ENCODE measurements at regions not wholly inside any gene's neighbourhood (a gene's known extent, or its start where the extent isn't known, plus 50 kb on each side); places are given as distances from the start of the nearest gene placed in this dataset.

DNA sequence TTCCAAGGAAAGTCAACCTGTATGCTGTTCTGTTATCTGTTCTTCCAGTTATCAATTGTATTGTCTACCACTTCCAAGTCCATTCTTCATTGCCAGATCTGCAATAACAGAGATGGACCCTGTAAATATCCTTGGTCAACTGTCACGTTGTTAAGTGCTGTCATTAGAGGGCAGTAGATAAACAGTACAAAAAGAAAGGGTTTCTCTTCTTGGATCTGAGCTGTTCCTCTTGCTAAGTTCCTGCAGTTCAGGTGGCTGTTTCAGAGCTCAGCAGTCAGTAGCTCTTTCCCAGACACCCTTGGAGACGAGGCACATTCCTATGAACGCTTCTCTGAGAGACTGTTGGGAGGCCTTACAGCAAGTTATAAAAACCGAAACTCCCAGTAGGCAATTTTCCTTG, 957.1 kb upstream of the CHAC2 start:
- Histone ChIP-seq H3K9ac (ENCODE audit: low read length) (no peak overlapping the region), H3K27me3 (ENCODE audit: control insufficient read depth, insufficient read depth, low read length) (no peaks in the 10 kb centered on the region), H3K27ac (ENCODE audit: low read length) (no peak overlapping the region), H3K4me1 (ENCODE audit: control insufficient read depth, low read depth, low read length) (no peaks in the 10 kb centered on the region), H3K4me3 (ENCODE audit: low read length) (no peak overlapping the region), H3K9me3 (ENCODE audit: control insufficient read depth, low read depth, low read length) (no peaks in the 10 kb centered on the region), H3K36me3 (ENCODE audit: control insufficient read depth, low read depth, low read length) (no peaks in the 10 kb centered on the region)

DNA sequence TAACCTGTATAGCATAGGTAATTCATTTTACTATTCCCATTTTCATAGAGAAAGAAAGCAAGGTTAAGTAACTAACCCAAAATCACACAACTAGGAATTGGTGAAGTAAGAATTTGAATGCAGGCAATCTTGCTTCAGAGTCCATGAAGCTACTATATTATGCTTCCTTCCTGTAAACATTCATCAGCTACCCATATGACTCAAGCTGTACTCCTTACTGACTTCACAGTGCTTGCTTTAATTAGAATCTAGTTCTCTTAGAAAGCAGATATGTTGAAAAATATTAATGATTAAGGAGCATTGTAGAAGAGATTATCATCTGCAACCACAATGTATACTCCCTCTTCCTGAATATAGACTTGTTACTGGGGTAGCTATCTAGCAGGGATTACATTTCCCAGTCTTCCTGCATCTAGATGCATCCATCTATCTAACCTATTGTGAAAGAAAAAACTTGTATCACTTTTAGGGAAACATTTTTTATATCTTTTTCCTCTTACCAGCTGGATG, 961.6 kb upstream of the CHAC2 start:
- no peak overlapping the region for H3K4me3 ChIP-seq (ENCODE audit: low read length)
- H3K27ac ChIP-seq (ENCODE audit: low read length): no peak overlapping the region
- no peaks in the 10 kb centered on the region for H3K27me3 ChIP-seq (ENCODE audit: control insufficient read depth, insufficient read depth, low read length)
- no peaks in the 10 kb centered on the region for H3K9me3 ChIP-seq (ENCODE audit: control insufficient read depth, low read depth, low read length)
- H3K4me1 ChIP-seq (ENCODE audit: control insufficient read depth, low read depth, low read length): no peaks in the 10 kb centered on the region
- no peak overlapping the region for H3K9ac ChIP-seq (ENCODE audit: low read length)
- H3K36me3 ChIP-seq (ENCODE audit: control insufficient read depth, low read depth, low read length): no peaks in the 10 kb centered on the region

DNA sequence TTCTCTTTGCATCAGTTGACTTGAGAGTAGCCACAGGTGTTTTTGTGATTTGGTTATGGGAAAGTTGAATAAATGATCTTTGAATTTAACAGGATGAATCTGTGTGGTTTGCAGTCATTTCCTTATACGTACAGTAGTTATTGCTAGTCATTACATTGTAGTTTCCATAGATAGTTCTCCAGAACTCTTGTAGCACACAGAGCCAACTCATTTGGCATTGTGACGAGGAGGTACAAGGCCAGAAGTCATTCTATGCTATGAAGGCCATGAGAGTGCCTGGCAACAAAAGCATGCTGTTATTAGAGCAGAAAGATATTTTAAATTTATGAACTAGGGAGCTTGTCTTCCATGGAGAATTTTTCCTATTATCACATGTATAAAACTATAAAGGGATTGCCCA, 973.0 kb upstream of the CHAC2 start:
- H3K9ac ChIP-seq (ENCODE audit: low read length): no peak overlapping the region
- H3K9me3 ChIP-seq (ENCODE audit: control insufficient read depth, low read depth, low read length): no peaks in the 10 kb centered on the region
- no peaks in the 10 kb centered on the region for H3K36me3 ChIP-seq (ENCODE audit: control insufficient read depth, low read depth, low read length)
- no peaks in the 10 kb centered on the region for H3K4me1 ChIP-seq (ENCODE audit: control insufficient read depth, low read depth, low read length)
- H3K4me3 ChIP-seq (ENCODE audit: low read length): no peak overlapping the region
- H3K27ac ChIP-seq (ENCODE audit: low read length): no peak overlapping the region
- no peaks in the 10 kb centered on the region for H3K27me3 ChIP-seq (ENCODE audit: control insufficient read depth, insufficient read depth, low read length)

DNA sequence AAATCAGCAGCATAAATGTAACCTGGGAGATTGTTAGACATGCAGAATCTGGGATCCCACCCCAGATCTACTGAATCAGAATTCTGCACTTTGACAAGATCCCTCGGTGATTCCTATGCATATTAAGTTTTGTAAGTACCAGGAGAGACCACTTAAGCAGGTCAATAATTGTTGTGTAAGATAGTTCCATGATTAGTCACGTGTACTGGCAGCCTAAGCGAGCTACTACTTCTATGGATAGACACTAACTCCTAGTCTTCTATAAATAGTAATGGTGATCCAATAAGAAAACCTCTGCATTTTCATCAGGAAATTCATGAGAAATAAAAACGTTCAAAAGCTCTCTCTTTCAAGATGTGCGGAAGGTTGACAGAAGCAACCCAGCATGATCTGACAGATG, 988.2 kb upstream of the CHAC2 start:
- Histone ChIP-seq H3K27ac (ENCODE audit: low read length) (no peak overlapping the region), H3K4me3 (ENCODE audit: low read length) (no peak overlapping the region), H3K9ac (ENCODE audit: low read length) (no peak overlapping the region), H3K4me1 (ENCODE audit: control insufficient read depth, low read depth, low read length) (no peaks in the 10 kb centered on the region), H3K9me3 (ENCODE audit: control insufficient read depth, low read depth, low read length) (no peaks in the 10 kb centered on the region), H3K27me3 (ENCODE audit: control insufficient read depth, insufficient read depth, low read length) (no peaks in the 10 kb centered on the region), H3K36me3 (ENCODE audit: control insufficient read depth, low read depth, low read length) (no peaks in the 10 kb centered on the region)

DNA sequence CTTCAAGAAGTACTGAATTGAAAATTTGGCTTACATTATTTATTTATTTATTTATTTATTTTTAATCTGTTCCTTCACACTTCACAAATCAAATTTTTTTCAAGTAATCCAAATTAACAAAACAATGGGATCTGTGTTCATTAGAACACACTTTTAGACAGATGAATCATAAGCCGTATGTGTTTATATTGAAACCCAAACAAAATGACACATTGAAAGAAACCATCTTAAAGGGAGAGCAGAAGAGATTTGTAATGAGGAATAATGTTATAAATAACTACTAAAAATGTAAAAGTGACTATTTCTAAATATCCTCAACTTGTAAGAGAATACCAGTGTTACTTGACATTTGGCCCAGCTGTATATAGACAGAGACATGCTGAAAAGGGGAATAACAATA, 991.0 kb upstream of the CHAC2 start:
- Histone ChIP-seq H3K4me3 (ENCODE audit: low read length) (no peak overlapping the region), H3K27me3 (ENCODE audit: control insufficient read depth, insufficient read depth, low read length) (no peaks in the 10 kb centered on the region), H3K4me1 (ENCODE audit: control insufficient read depth, low read depth, low read length) (no peaks in the 10 kb centered on the region), H3K9me3 (ENCODE audit: control insufficient read depth, low read depth, low read length) (no peaks in the 10 kb centered on the region), H3K36me3 (ENCODE audit: control insufficient read depth, low read depth, low read length) (no peaks in the 10 kb centered on the region), H3K27ac (ENCODE audit: low read length) (no peak overlapping the region), H3K9ac (ENCODE audit: low read length) (no peak overlapping the region)

DNA sequence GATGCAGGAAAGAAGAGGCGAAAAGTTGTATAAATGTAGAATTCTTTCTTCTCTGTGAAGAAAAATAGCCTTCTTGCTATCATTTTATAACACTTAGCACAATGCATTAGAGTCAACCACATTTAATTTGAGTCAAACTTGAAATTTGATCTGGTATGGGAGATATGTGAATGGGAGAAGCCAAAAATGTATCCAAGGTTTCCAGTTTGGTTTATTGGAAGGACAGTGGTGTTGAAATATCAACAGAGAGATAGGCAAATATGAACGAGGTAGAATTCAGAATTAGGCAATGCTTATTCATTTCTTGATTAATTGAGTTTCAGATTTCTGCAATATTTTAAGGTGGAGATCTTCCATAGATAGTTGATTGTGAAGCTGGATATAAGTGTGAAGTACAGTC, 991.9 kb upstream of the CHAC2 start:
- Histone ChIP-seq H3K27ac (ENCODE audit: low read length) (no peak overlapping the region), H3K36me3 (ENCODE audit: control insufficient read depth, low read depth, low read length) (no peaks in the 10 kb centered on the region), H3K4me3 (ENCODE audit: low read length) (no peak overlapping the region), H3K27me3 (ENCODE audit: control insufficient read depth, insufficient read depth, low read length) (no peaks in the 10 kb centered on the region), H3K9ac (ENCODE audit: low read length) (no peak overlapping the region), H3K4me1 (ENCODE audit: control insufficient read depth, low read depth, low read length) (no peaks in the 10 kb centered on the region), H3K9me3 (ENCODE audit: control insufficient read depth, low read depth, low read length) (no peaks in the 10 kb centered on the region)

DNA sequence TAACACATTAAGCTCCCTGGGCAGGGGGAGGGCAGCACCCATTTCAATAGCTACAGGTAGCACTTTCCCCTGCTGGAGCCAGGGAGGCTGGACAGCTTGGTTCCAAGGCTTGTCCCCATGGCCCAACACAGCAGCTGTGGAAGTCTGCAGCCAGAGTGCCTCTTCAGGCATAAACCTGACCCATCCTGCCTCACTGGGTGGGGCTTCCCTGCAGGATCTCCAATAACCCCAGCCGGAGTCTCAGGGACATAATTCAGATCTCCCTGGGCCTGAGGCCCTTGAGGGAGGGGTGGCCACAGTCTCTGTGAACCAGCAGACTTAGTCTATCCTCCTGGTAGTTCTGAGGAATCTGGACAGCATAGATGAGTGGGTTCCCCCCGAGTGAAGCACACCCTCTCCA, 1001.9 kb upstream of the CHAC2 start:
- H3K9me3 ChIP-seq (ENCODE audit: control insufficient read depth, low read depth, low read length): no peaks in the 10 kb centered on the region
- H3K27ac ChIP-seq (ENCODE audit: low read length): no peak overlapping the region
- H3K27me3 ChIP-seq (ENCODE audit: control insufficient read depth, insufficient read depth, low read length): no peaks in the 10 kb centered on the region
- no peaks in the 10 kb centered on the region for H3K4me1 ChIP-seq (ENCODE audit: control insufficient read depth, low read depth, low read length)
- H3K4me3 ChIP-seq (ENCODE audit: low read length): no peak overlapping the region
- no peaks in the 10 kb centered on the region for H3K36me3 ChIP-seq (ENCODE audit: control insufficient read depth, low read depth, low read length)
- H3K9ac ChIP-seq (ENCODE audit: low read length): no peak overlapping the region

DNA sequence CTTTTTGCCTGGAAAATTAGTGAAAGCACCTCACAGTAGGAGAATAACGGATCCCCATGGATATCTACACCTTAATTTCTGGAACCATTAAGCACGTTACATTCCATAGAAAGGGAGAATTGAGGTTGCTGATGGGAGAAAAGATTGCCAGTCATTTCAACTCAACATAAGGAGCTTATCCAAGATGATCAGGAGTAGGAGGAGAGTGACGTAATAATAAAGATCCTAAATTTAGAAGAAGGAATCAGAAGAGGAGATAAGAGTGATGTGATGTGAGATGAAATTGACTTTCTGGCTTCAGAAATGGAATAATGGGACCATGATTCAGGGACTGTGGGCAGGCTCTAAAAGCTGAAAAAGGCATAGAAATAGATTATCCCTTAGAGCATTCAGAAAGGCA, 1017.8 kb upstream of the CHAC2 start:
- H3K9me3 ChIP-seq (ENCODE audit: control insufficient read depth, low read depth, low read length): peaks cover 13% of the 10 kb centered on the region
- H3K9ac ChIP-seq (ENCODE audit: low read length): no peak overlapping the region
- H3K27ac ChIP-seq (ENCODE audit: low read length): no peak overlapping the region
- H3K36me3 ChIP-seq (ENCODE audit: control insufficient read depth, low read depth, low read length): no peaks in the 10 kb centered on the region
- H3K4me3 ChIP-seq (ENCODE audit: low read length): no peak overlapping the region
- no peaks in the 10 kb centered on the region for H3K27me3 ChIP-seq (ENCODE audit: control insufficient read depth, insufficient read depth, low read length)
- H3K4me1 ChIP-seq (ENCODE audit: control insufficient read depth, low read depth, low read length): no peaks in the 10 kb centered on the region

DNA sequence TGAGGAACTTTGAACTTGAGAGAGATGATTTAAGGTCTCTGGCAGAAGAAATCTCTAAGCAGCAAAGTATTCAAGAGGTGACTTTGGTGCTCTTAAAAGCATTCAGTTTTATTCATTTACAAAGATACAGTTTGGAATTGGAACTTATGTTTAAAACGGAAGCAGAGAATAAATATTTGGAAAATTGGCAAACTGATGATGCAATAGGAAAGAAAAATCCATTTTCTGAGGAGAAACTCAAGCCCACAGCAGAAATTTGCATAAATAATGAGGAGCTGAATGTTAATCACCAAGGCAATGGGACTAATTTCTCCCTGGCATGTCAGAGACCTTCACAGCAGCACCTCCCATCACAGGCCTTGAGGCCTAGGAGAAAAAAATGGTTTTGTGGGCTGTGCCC, 1022.5 kb upstream of the CHAC2 start:
- Histone ChIP-seq H3K4me3 (ENCODE audit: low read length) (no peak overlapping the region), H3K27me3 (ENCODE audit: control insufficient read depth, insufficient read depth, low read length) (no peaks in the 10 kb centered on the region), H3K9me3 (ENCODE audit: control insufficient read depth, low read depth, low read length) (peaks cover 13% of the 10 kb centered on the region), H3K9ac (ENCODE audit: low read length) (no peak overlapping the region), H3K27ac (ENCODE audit: low read length) (no peak overlapping the region), H3K36me3 (ENCODE audit: control insufficient read depth, low read depth, low read length) (no peaks in the 10 kb centered on the region), H3K4me1 (ENCODE audit: control insufficient read depth, low read depth, low read length) (no peaks in the 10 kb centered on the region)

DNA sequence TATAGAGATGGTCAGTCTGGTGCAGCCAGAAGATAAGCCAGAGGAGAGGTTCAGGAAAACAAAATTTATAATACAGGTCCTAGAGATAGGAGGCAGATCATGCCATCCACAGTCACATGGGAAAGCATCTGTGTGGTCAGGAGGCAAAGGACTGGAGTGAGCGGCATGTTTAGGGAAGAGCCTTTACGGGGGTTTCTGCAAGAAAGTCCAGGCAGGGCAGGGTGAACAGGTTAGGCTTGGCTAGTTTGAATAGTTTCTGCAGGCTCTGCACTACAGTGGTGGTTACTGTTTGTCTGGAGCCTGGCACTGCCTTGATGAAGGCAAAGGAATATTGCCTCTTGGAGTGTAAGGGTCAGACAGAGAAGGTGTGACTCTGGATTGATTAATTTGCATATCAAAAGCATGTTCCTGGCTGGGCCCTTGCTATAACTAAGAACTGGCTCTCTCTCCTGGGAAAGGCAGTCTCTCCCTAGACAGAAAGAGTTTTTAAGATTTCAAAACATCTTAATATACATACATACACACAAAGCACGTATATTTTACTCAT, 1034.7 kb upstream of the CHAC2 start:
- peaks cover 10% of the 10 kb centered on the region for H3K4me1 ChIP-seq (ENCODE audit: control insufficient read depth, low read depth, low read length)
- H3K27me3 ChIP-seq (ENCODE audit: control insufficient read depth, insufficient read depth, low read length): no peaks in the 10 kb centered on the region
- no peaks in the 10 kb centered on the region for H3K9me3 ChIP-seq (ENCODE audit: control insufficient read depth, low read depth, low read length)
- H3K27ac ChIP-seq (ENCODE audit: low read length): no peak overlapping the region
- H3K4me3 ChIP-seq (ENCODE audit: low read length): no peak overlapping the region
- H3K36me3 ChIP-seq (ENCODE audit: control insufficient read depth, low read depth, low read length): no peaks in the 10 kb centered on the region
- H3K9ac ChIP-seq (ENCODE audit: low read length): no peak overlapping the region

DNA sequence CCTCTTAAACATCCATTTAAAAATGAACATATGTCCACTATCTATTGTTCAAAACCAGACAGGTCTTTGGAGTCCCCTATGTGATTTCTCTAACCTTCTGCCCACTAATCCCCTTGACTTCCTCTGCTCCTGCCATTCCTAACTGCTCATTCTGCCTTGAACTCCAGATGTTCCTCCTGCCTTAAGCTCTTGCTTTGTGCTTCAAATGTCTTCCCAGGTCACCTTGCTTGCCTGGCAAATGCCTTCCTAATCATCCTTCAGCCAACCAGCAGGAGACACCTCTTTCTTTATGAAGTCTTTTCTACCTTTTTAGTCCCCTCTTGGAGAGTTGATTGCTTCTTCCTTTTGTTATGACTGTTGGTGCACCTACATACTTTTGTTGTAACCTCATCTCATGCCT, 1043.0 kb upstream of the CHAC2 start:
- Histone ChIP-seq H3K36me3 (ENCODE audit: control insufficient read depth, low read depth, low read length) (no peaks in the 10 kb centered on the region), H3K4me3 (ENCODE audit: low read length) (no peak overlapping the region), H3K4me1 (ENCODE audit: control insufficient read depth, low read depth, low read length) (no peaks in the 10 kb centered on the region), H3K27ac (ENCODE audit: low read length) (no peak overlapping the region), H3K9me3 (ENCODE audit: control insufficient read depth, low read depth, low read length) (no peaks in the 10 kb centered on the region), H3K27me3 (ENCODE audit: control insufficient read depth, insufficient read depth, low read length) (no peaks in the 10 kb centered on the region), H3K9ac (ENCODE audit: low read length) (no peak overlapping the region)

DNA sequence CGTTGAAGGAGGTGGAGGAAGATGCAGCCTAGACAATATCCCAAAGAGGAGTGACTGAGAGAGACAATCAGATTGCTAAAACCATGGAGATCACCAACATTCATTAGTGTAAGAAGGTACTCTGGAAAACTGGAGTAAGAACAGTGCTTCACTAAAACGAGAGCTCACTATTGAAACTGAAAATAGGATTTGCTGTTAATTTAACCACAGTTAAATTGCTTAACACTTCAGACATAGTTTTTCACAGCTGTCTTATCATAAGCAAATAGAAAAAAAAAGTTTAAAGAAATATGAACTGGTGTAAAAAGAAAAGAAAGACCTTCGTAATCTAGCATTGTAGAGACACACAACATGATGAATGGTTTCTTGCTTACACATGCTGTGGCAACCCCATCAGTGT, 1049.8 kb upstream of the CHAC2 start:
- Histone ChIP-seq H3K4me1 (ENCODE audit: control insufficient read depth, low read depth, low read length) (no peaks in the 10 kb centered on the region), H3K27me3 (ENCODE audit: control insufficient read depth, insufficient read depth, low read length) (no peaks in the 10 kb centered on the region), H3K27ac (ENCODE audit: low read length) (no peak overlapping the region), H3K36me3 (ENCODE audit: control insufficient read depth, low read depth, low read length) (no peaks in the 10 kb centered on the region), H3K9me3 (ENCODE audit: control insufficient read depth, low read depth, low read length) (no peaks in the 10 kb centered on the region), H3K4me3 (ENCODE audit: low read length) (no peak overlapping the region), H3K9ac (ENCODE audit: low read length) (no peak overlapping the region)
